Gastrocnemius medialis (tissue), 4 donors: ENCODE measurements at regions not wholly inside any gene's neighbourhood (a gene's known extent, or its start where the extent isn't known, plus 50 kb on each side); places are given as distances from the start of the nearest gene placed in this dataset.

ENCODE experiments used
- ATAC-seq, 2 donors: fragments of 150-250 bp; one replicate each; pipeline ENCODE4 v1.9.1; 2016
- DNase-seq, 2 donors: peaks; one replicate each; pipeline ENCODE4 v3.0.0-alpha.2; 2019
- H3K27ac ChIP-seq, 4 donors: fragments of 200-600 bp; sonication (generic); 1 replicate in 1 of 4; 2 replicates in 3 of 4; pipeline ENCODE4 v1.5.1; 2016 to 2018; ENCODE audit warnings: mild to moderate bottlenecking in 2 of 4, moderate library complexity in 1 of 4
- H3K27me3 ChIP-seq, 3 donors: fragments of 200-600 bp; sonication (generic) in 2 of 3; 1 replicate in 1 of 3; 2 replicates in 2 of 3; pipeline versions ENCODE4 v1.5.1 to v1.6.0; 2016 to 2019; ENCODE audit warnings: mild to moderate bottlenecking in 1 of 3, moderate library complexity in 1 of 3
- H3K36me3 ChIP-seq, 2 donors: fragments of 200-600 bp; sonication (generic) in 1 of 2; one replicate each; pipeline ENCODE4 v1.5.1; 2017 to 2018
- H3K4me1 ChIP-seq, 2 donors: fragments of 200-600 bp; sonication (generic) in 1 of 2; one replicate each; pipeline ENCODE4 v1.5.1; 2016 to 2017; ENCODE audit warnings: mild to moderate bottlenecking in 2 of 2
- H3K4me3 ChIP-seq, 4 donors: fragments of 200-600 bp; sonication (generic) in 3 of 4; 1 replicate in 1 of 4; 2 replicates in 3 of 4; pipeline ENCODE4 v1.5.1; 2016 to 2019; ENCODE audit warnings: mild to moderate bottlenecking in 2 of 4
- H3K9me3 ChIP-seq, 3 donors: fragments of 200-600 bp; sonication (generic) in 2 of 3; 1 replicate in 1 of 3; 2 replicates in 2 of 3; pipeline ENCODE4 v1.5.1; 2016 to 2019
- POLR2A ChIP-seq, 2 donors: fragments of 450-650 bp; IDR thresholded peaks; one replicate each; pipeline ENCODE4 v1.6.1; 2017; ENCODE audit warnings: antibody characterized with exemption in 2 of 2, mild to moderate bottlenecking in 2 of 2, moderate library complexity in 2 of 2
- in situ Hi-C, 4 donors: fragments of 200-750 bp; cut with MboI; loops; one replicate each; pipeline versions ENCODE4 v1.15.0 to v1.8.0; 2017; ENCODE audit warnings: low sequenced_read_pairs in 4 of 4
- intact Hi-C: fragments of 100-400 bp; cut with DNase I; formaldehyde crosslinking; loops from one replicate; pipeline ENCODE4 v1.15.1; 2023; ENCODE audit warnings: low total_unique reads
- TF ChIP-seq, protein P1 (sequence below), 5 experiments: fragments of 450-650 bp in 3 of 5; fragments of 200-600 bp in 2 of 5; sonication (generic) in 2 of 5; IDR thresholded peaks in 4 of 5; conservative IDR thresholded peaks in 1 of 5; 1 replicate in 4 of 5; 2 replicates in 1 of 5; pipeline ENCODE4 v1.5.1; 2016 to 2019; ENCODE audit warnings: antibody characterized with exemption in 5 of 5, mild to moderate bottlenecking in 3 of 5, moderate library complexity in 3 of 5

DNA sequence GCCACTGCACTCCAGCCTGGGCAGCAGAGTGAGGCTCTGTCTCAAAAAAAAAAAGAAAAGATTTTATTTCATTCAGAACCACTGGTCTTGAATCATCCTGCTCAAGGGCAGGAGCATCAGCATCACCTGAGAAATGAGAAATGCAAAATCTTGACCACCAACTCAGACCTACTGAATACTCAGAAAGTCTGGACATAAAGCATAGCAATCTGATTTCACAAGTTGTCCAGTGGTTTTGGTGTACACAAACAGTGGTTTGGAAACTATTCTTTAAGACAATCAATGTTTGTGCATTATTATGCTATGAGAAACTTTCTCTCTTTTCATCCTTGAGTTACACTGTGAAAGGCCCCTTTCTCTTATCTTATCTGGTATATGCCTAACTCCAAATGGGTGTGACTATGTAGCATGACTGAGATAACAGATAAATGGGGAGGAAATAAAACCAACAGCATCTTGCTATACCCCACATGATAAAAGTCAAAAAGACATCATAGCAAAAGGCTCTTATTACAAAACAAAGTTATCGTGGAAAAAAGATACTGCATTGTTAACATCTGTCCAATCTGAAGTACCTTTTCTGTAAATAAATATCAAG lies 174.2 kb upstream of the STT3B start:
- no peak overlapping the region for H3K27ac ChIP-seq
- in situ Hi-C loops (no loop called here), intact Hi-C loops (no loop called here)
- H3K27me3 ChIP-seq = no peaks in the 10 kb centered on the region
- no peak overlapping the region for H3K4me3 ChIP-seq
- no peaks in the 10 kb centered on the region for H3K36me3 ChIP-seq
- no peaks in the 10 kb centered on the region for H3K4me1 ChIP-seq
- DNase-seq (no peak), ATAC-seq (no peak)
- no peak for TF ChIP-seq POLR2A (IDR thresholded peaks at IDR 0.05)
- TF ChIP-seq, protein P1, sequence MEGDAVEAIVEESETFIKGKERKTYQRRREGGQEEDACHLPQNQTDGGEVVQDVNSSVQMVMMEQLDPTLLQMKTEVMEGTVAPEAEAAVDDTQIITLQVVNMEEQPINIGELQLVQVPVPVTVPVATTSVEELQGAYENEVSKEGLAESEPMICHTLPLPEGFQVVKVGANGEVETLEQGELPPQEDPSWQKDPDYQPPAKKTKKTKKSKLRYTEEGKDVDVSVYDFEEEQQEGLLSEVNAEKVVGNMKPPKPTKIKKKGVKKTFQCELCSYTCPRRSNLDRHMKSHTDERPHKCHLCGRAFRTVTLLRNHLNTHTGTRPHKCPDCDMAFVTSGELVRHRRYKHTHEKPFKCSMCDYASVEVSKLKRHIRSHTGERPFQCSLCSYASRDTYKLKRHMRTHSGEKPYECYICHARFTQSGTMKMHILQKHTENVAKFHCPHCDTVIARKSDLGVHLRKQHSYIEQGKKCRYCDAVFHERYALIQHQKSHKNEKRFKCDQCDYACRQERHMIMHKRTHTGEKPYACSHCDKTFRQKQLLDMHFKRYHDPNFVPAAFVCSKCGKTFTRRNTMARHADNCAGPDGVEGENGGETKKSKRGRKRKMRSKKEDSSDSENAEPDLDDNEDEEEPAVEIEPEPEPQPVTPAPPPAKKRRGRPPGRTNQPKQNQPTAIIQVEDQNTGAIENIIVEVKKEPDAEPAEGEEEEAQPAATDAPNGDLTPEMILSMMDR (IDR thresholded peaks at IDR 0.05 in 4 of 5, conservative IDR thresholded peaks at IDR 0.05 in 1 of 5) = no peak
- H3K9me3 ChIP-seq = peaks cover 0 to 3% (median 0%) of the 10 kb centered on the region in 3 donors

DNA sequence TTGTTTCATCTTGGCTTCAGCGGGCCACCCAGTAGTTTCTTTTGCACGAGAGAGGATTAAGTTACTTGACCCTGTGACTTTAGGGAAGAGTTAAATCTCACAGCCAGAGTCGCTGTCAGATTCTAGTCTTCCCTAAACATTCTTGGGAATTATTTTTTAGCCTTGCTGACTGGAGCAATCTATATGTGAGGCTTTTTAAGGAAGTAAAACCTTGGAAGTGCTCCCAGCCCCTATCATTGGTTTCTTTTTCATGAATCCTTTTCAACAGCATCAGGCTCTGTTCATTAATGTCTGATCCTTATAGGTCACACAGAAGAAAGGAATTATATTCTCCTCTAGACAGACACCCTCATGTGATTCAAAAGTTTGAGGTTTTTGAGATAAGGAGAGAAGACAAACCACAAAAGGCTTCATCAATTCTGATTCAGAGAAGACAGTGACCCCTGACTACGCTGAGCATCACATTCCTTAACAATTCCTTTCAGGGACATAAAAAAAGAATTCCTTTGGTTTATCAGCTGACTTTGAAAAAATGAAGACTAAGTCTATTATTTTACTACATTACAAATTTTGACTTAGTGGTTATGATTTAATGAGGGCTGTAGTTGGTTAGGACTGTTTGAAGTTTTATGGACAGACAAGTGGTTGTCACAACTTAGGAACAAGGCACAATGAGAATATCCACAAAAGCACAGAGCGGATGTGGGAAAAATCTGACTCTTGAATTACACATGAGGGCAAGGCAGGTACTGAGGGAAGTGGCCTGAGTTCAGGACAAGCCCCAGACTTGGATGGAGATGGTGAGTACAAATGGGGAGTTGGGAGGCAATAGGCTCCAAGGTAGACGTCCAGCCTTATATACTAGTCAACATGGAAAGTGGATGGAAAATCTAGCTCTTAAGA lies 171.1 kb upstream of the STT3B start:
- H3K36me3 ChIP-seq = no peaks in the 10 kb centered on the region
- H3K27ac ChIP-seq = no peak overlapping the region
- H3K4me3 ChIP-seq = no peak overlapping the region
- no peaks in the 10 kb centered on the region for H3K27me3 ChIP-seq
- H3K4me1 ChIP-seq = no peaks in the 10 kb centered on the region
- in situ Hi-C loops = no loop called here
- no peak for ATAC-seq
- TF ChIP-seq POLR2A (IDR thresholded peaks at IDR 0.05) = no peak
- TF ChIP-seq, protein P1 (IDR thresholded peaks at IDR 0.05 in 4 of 5, conservative IDR thresholded peaks at IDR 0.05 in 1 of 5) = no peak
- intact Hi-C loops = no loop called here
- no peaks in the 10 kb centered on the region for H3K9me3 ChIP-seq
- DNase-seq = no peak

DNA sequence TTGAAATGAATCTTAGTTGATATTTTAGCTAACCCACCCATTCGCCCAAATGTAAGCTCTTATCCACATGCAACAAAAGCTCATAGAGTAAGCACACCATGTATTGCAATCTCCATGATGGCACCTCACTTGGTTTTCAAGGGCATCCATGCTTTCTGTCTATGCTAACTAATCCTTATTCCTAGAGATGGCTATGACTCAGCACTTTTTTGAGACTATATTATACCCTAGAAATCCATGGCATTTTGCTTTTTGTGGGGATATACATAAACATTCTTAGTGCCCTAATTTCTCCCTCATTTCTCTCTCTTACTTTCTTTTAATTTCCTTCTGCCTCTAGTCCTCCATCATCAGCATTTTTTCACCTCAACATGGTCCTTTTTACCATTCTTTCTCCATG lies 168.5 kb upstream of the STT3B start:
- intact Hi-C loops (no loop called here), in situ Hi-C loops (no loop called here)
- DNase-seq = no peak
- Histone ChIP-seq H3K27me3 (no peaks in the 10 kb centered on the region), H3K36me3 (no peaks in the 10 kb centered on the region), H3K9me3 (no peaks in the 10 kb centered on the region), H3K27ac (no peak overlapping the region), H3K4me3 (no peak overlapping the region), H3K4me1 (no peaks in the 10 kb centered on the region)
- TF ChIP-seq, protein P1 (IDR thresholded peaks at IDR 0.05 in 4 of 5, conservative IDR thresholded peaks at IDR 0.05 in 1 of 5) = no peak
- no peak for TF ChIP-seq POLR2A (IDR thresholded peaks at IDR 0.05)
- ATAC-seq = no peak

DNA sequence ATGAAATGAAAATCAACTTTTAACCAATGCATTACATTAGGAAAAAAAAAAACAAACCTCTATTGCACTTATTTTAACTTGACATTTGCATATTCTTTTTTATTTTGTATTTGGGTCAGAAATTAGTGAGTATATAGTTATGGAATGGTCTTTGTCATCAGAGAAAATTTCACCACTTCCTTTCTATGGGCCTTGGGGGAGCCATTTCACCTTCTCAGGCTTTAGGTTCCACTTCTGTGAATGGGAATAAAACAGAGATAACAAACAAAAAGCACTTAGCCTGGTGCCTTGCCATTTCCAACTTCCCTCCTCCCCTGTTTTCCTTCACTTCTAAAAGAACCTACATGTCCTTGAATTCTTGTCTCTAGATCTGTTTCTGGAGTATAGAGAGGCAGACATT lies 168.0 kb upstream of the STT3B start:
- no peak overlapping the region for H3K27ac ChIP-seq
- H3K4me1 ChIP-seq = no peaks in the 10 kb centered on the region
- no peaks in the 10 kb centered on the region for H3K9me3 ChIP-seq
- ATAC-seq = no peak
- intact Hi-C loops (no loop called here), in situ Hi-C loops (no loop called here)
- no peaks in the 10 kb centered on the region for H3K27me3 ChIP-seq
- DNase-seq = no peak
- no peak overlapping the region for H3K4me3 ChIP-seq
- TF ChIP-seq POLR2A (IDR thresholded peaks at IDR 0.05) = no peak
- no peaks in the 10 kb centered on the region for H3K36me3 ChIP-seq

DNA sequence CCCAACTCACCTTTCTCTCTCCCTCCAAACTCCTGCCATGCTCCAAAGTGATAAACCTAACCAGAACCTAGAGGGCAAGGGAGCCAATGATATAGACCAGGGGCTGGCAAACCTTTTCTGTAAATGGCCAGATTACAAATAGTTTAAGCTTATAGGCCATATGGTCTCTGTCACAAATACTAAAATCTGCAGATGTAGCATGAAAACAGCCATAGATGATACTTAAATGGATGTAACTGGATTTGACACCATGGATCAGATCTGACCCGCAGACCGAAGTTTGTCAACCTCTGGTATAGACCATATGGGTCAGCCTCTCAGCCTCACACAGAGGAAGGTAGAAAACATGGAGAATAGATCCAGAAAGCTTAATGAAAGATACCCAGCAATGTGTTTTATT lies 165.2 kb upstream of the STT3B start:
- no peak for TF ChIP-seq POLR2A (IDR thresholded peaks at IDR 0.05)
- TF ChIP-seq, protein P1 (IDR thresholded peaks at IDR 0.05 in 4 of 5, conservative IDR thresholded peaks at IDR 0.05 in 1 of 5) = no peak
- DNase-seq (no peak), ATAC-seq (no peak)
- Histone ChIP-seq H3K27ac (no peak overlapping the region), H3K4me1 (no peaks in the 10 kb centered on the region), H3K4me3 (no peak overlapping the region), H3K9me3 (no peaks in the 10 kb centered on the region), H3K27me3 (no peaks in the 10 kb centered on the region), H3K36me3 (no peaks in the 10 kb centered on the region)
- intact Hi-C loops = no loop called here
- in situ Hi-C loops = no loop called here
